B cell (primary cell): ENCODE measurements at regions not wholly inside any gene's neighbourhood (a gene's known extent, or its start where the extent isn't known, plus 50 kb on each side); places are given as distances from the start of the nearest gene placed in this dataset.

Source experiments
- ATAC-seq: fragments of 200-7000 bp; cut with Tn5 transposase; one replicate; pipeline ENCODE4 v1.10.0; 2021; ENCODE audit warnings: low read depth, mild to moderate bottlenecking, moderate number of reproducible peaks, moderate library complexity
- CTCF ChIA-PET: fragments of 350-600 bp; sonication (Branson Sonifier 250); formaldehyde crosslinking; loops from one replicate; lab custom pipeline; 2021; ENCODE audit warnings: antibody characterized with exemption, inconsistent platforms; lab: Charles Lee
- POLR2A ChIA-PET: fragments of 350-600 bp; sonication (Branson Sonifier 250); formaldehyde crosslinking; loops from one replicate; lab custom pipeline; 2021; ENCODE audit warnings: antibody characterized with exemption; lab: Charles Lee
- DNase-seq: peaks from one replicate; pipeline ENCODE4 v3.0.0; 2013
- H2AFZ ChIP-seq: 2 replicates; pipeline ENCODE4 v1.6.1; 2012; ENCODE audit warnings: mild to moderate bottlenecking, low read depth, low read length; ENCODE audit not compliant: insufficient read depth, poor library complexity, severe bottlenecking
- H3K27ac ChIP-seq, 2 donors: 1 replicate in 1 of 2; 2 replicates in 1 of 2; pipeline ENCODE4 v1.5.1; 2012 to 2013; ENCODE audit warnings: low read length in 2 of 2, mild to moderate bottlenecking in 2 of 2, moderate library complexity in 1 of 2
- H3K27me3 ChIP-seq, 4 experiments: fragments of 200-600 bp in 1 of 4; sonication (generic) in 1 of 4; replicated peaks in 1 of 4; 1 replicate in 2 of 4; 2 replicates in 2 of 4; pipeline versions ENCODE4 v1.6.1 to v1.7.0; 2013 to 2016; ENCODE audit warnings: low read length in 3 of 4, mild to moderate bottlenecking in 2 of 4, mixed read lengths in 1 of 4, moderate library complexity in 1 of 4; ENCODE audit not compliant: insufficient read depth in 4 of 4, control insufficient read depth in 3 of 4; ENCODE audit errors: control extremely low read depth in 1 of 4
- H3K36me3 ChIP-seq, 2 experiments: replicated peaks in 1 of 2; 1 replicate in 1 of 2; 2 replicates in 1 of 2; pipeline versions ENCODE4 v1.6.1 to v1.7.1; 2013; ENCODE audit warnings: low read length in 1 of 2; ENCODE audit not compliant: insufficient read depth in 2 of 2, control insufficient read depth in 1 of 2; ENCODE audit errors: control extremely low read depth in 1 of 2, extremely low read depth in 1 of 2
- H3K4me1 ChIP-seq, 2 donors: fragments of 200-600 bp in 1 of 2; sonication (generic) in 1 of 2; 1 replicate in 1 of 2; 2 replicates in 1 of 2; pipeline versions ENCODE4 v1.5.1 to v1.6.1; 2013 to 2017; ENCODE audit warnings: low read length in 2 of 2; ENCODE audit not compliant: control insufficient read depth in 2 of 2, insufficient read depth in 2 of 2
- H3K4me2 ChIP-seq: replicated peaks from 2 replicates; pipeline ENCODE3; 2012; ENCODE audit warnings: mild to moderate bottlenecking, low read depth, low read length; ENCODE audit not compliant: poor library complexity, severe bottlenecking
- H3K4me3 ChIP-seq, 5 experiments: fragments of 200-600 bp in 1 of 5; sonication (generic) in 1 of 5; 1 replicate in 3 of 5; 2 replicates in 2 of 5; pipeline versions ENCODE4 v1.5.1 to v1.7.0; 2011 to 2016; ENCODE audit warnings: low read length in 4 of 5, mild to moderate bottlenecking in 4 of 5, low read depth in 2 of 5, control low read depth in 1 of 5, moderate library complexity in 1 of 5; ENCODE audit not compliant: insufficient read depth in 1 of 5; ENCODE audit errors: control extremely low read depth in 1 of 5, extremely low read depth in 1 of 5
- H3K79me2 ChIP-seq: fragments of 200-600 bp; sonication (generic); one replicate; pipeline ENCODE4 v1.6.0; 2016; ENCODE audit warnings: low read length; ENCODE audit not compliant: control insufficient read depth, insufficient read depth
- H3K9ac ChIP-seq: fragments of 200-600 bp; sonication (generic); 2 replicates; pipeline ENCODE4 v1.6.1; 2017; ENCODE audit warnings: mild to moderate bottlenecking, low read length, moderate library complexity
- H3K9me3 ChIP-seq, 3 donors: one replicate each; pipeline versions ENCODE4 v1.6.1 to v1.7.1; 2013; ENCODE audit warnings: low read length in 2 of 3; ENCODE audit not compliant: control insufficient read depth in 2 of 3, insufficient read depth in 1 of 3; ENCODE audit errors: control extremely low read depth in 1 of 3
- H4K20me1 ChIP-seq: 2 replicates; pipeline ENCODE4 v1.6.0; 2012; ENCODE audit warnings: mild to moderate bottlenecking, low read length; ENCODE audit not compliant: insufficient read depth, control insufficient read depth, poor library complexity, severe bottlenecking
- H3K27ac Mint-ChIP-seq: one replicate; pipeline ENCODE4 v1.8.0; 2021; ENCODE audit warnings: mixed read lengths
- H3K27me3 Mint-ChIP-seq: one replicate; pipeline ENCODE4 v1.8.0; 2021; ENCODE audit warnings: mixed read lengths
- H3K4me1 Mint-ChIP-seq: one replicate; pipeline ENCODE4 v1.8.0; 2021; ENCODE audit warnings: mixed read lengths
- H3K4me3 Mint-ChIP-seq: one replicate; pipeline ENCODE4 v1.8.0; 2021; ENCODE audit warnings: mixed read lengths
- H3K9me3 Mint-ChIP-seq: one replicate; pipeline ENCODE4 v1.8.0; 2022; ENCODE audit warnings: mixed read lengths; ENCODE audit not compliant: insufficient read depth
- CTCF ChIP-seq: fragments of 200-600 bp; IDR thresholded peaks from one replicate; pipeline ENCODE4 v1.8.0; 2022; ENCODE audit warnings: antibody characterized with exemption, mild to moderate bottlenecking
- EZH2 ChIP-seq: IDR thresholded peaks from 2 replicates; pipeline ENCODE4 v1.6.1; 2012; ENCODE audit warnings: borderline replicate concordance, low read depth, mild to moderate bottlenecking, moderate library complexity, low read length; ENCODE audit not compliant: insufficient read depth, poor library complexity, severe bottlenecking
- WGBS: methylation state at CpG from one replicate; pipeline ENCODE4 v1.1.5; 2013; ENCODE audit warnings: missing lambda C conversion rate; ENCODE audit not compliant: insufficient coverage; 5-methylcytosine and 5-hydroxymethylcytosine counted together
- intact Hi-C: fragments of 100-400 bp; cut with micrococcal nuclease; formaldehyde crosslinking; loops from one replicate; pipeline ENCODE4 v1.10.0; 2022

GRCh38 chr16:86970279-86970678 lies 346.9 kb downstream of the C16orf95 start:
- H3K27ac Mint-ChIP-seq: no peak overlapping the region
- 91% methylated on average over 4 of the region's 6 CpGs for WGBS

GRCh38 chr16:86970726-86971125 lies 346.5 kb downstream of the C16orf95 start:
- no peak overlapping the region for H3K4me3 Mint-ChIP-seq
- TF ChIP-seq CTCF: no peak
- no peak for TF ChIP-seq EZH2
- Histone ChIP-seq H3K9ac (no peak overlapping the region), H3K36me3 (no peaks in the 10 kb centered on the region), H3K4me2 (no peak overlapping the region), H3K27ac (no peak overlapping the region), H4K20me1 (no peaks in the 10 kb centered on the region), H3K9me3 (peaks cover 0 to 4% (median 3%) of the 10 kb centered on the region in 3 donors), H2AFZ (no peak overlapping the region), H3K27me3 (no peaks in the 10 kb centered on the region), H3K4me3 (no peak overlapping the region), H3K79me2 (no peaks in the 10 kb centered on the region), H3K4me1 (no peaks in the 10 kb centered on the region)
- H3K27me3 Mint-ChIP-seq: no peaks in the 10 kb centered on the region
- CTCF ChIA-PET: no interaction called here
- no peak overlapping the region for H3K27ac Mint-ChIP-seq
- intact Hi-C loops: no loop called here
- DNase-seq (no peak), ATAC-seq (no peak)
- no peaks in the 10 kb centered on the region for H3K9me3 Mint-ChIP-seq
- no peaks in the 10 kb centered on the region for H3K4me1 Mint-ChIP-seq
- WGBS: 90% methylated on average over 3 of the region's 4 CpGs
- POLR2A ChIA-PET: no interaction called here

More at GRCh38 chr16:86970279-86970678, 346.9 kb downstream of the C16orf95 start:
- no peak overlapping the region for H3K4me3 Mint-ChIP-seq
- no peaks in the 10 kb centered on the region for H3K36me3 ChIP-seq
- DNase-seq (no peak), ATAC-seq (no peak)
- H3K4me2 ChIP-seq: no peak overlapping the region
- no peak overlapping the region for H3K9ac ChIP-seq
- ChIA-PET POLR2A (no interaction called here), CTCF (no interaction called here)
- H3K4me1 ChIP-seq: no peaks in the 10 kb centered on the region
- H4K20me1 ChIP-seq: no peaks in the 10 kb centered on the region
- no peak overlapping the region for H3K27ac ChIP-seq
- no peaks in the 10 kb centered on the region for H3K27me3 Mint-ChIP-seq
- intact Hi-C loops: no loop called here
- no peaks in the 10 kb centered on the region for H3K9me3 Mint-ChIP-seq
- no peaks in the 10 kb centered on the region for H3K27me3 ChIP-seq
- no peak for TF ChIP-seq CTCF
- no peaks in the 10 kb centered on the region for H3K4me1 Mint-ChIP-seq
- no peaks in the 10 kb centered on the region for H3K79me2 ChIP-seq
- H2AFZ ChIP-seq: no peak overlapping the region
- peaks cover 0 to 4% (median 2%) of the 10 kb centered on the region in 3 donors for H3K9me3 ChIP-seq
- no peak overlapping the region for H3K4me3 ChIP-seq
